Heart left ventricle (tissue), 13 donors: ENCODE measurements at regions not wholly inside any gene's neighbourhood (a gene's known extent, or its start where the extent isn't known, plus 50 kb on each side); places are given as distances from the start of the nearest gene placed in this dataset.

Experiments used
- POLR2A ChIP-seq, 2 donors: fragments of 450-650 bp; IDR thresholded peaks; one replicate each; pipeline ENCODE4 v1.6.1; 2017; ENCODE audit warnings: antibody characterized with exemption in 2 of 2, mild to moderate bottlenecking in 2 of 2, moderate library complexity in 2 of 2
- TF ChIP-seq, protein P1 (sequence below), 12 donors: fragments of 200-600 bp; sonication (generic) in 4 of 12; IDR thresholded peaks; one replicate each; pipeline versions ENCODE4 v1.5.0 to v1.8.0; 2018 to 2022; ENCODE audit warnings: antibody characterized with exemption in 12 of 12, mild to moderate bottlenecking in 5 of 12
- donor health status: ischemic (EF 13 %, LVEDD 7.1; RV severe dilation, severe dysfunction).
- donor health status: DM: no; HTN: yes; CAD: no.
- donor health status: DM: no; HTN: no; CAD: no.
- donor health status: ischemic (EF 25% LVEDD 6.9; RV normal size, moderate dysfunction).
- donor health status: ischemic (EF 25% LVEDD 5.7; RV mildly dilated, moderate dysfunction).
- donor health status: ischemic (EF 35%, LVEDD 5.7; RV mildly dilated, moderate dysfunction).
- donor health status: nonischemic (EF 11% LVEDD 7.7; RV severe dilation, severe dysfunction).
- donor health status: DM: yes; HTN: yes; CAD: no.
- donor health status: PGD.
- donor health status: ischemic (EF 29% LVEDD 5.4; RV normal size, mild dysfunction).
- donor health status: nonischemic (EF 23%, LVEDD 6.1; RV moderate dilation, normal function).

DNA sequence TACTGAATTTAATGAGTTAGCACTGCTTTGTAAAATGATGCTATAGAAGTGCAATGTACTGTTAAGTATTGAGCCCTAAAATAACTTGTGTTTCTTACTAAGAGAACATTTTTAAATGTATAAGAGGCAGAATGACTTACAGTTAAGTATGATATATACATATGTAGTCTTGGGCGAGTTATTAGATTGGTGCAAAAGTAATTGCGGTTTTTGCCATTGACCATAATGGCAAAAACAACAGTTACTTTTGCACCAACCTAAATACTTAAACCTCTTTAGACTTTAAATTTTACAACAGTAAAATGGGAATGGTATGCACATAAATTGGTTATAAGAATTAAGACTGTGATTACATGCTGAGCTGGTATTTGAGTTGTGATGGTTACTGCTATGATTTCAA, 79.8 kb downstream of the CNTN3 start:
- TF ChIP-seq, protein P1, sequence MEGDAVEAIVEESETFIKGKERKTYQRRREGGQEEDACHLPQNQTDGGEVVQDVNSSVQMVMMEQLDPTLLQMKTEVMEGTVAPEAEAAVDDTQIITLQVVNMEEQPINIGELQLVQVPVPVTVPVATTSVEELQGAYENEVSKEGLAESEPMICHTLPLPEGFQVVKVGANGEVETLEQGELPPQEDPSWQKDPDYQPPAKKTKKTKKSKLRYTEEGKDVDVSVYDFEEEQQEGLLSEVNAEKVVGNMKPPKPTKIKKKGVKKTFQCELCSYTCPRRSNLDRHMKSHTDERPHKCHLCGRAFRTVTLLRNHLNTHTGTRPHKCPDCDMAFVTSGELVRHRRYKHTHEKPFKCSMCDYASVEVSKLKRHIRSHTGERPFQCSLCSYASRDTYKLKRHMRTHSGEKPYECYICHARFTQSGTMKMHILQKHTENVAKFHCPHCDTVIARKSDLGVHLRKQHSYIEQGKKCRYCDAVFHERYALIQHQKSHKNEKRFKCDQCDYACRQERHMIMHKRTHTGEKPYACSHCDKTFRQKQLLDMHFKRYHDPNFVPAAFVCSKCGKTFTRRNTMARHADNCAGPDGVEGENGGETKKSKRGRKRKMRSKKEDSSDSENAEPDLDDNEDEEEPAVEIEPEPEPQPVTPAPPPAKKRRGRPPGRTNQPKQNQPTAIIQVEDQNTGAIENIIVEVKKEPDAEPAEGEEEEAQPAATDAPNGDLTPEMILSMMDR (IDR thresholded peaks at IDR 0.05), result no peak
- no peak for TF ChIP-seq POLR2A (IDR thresholded peaks at IDR 0.05)
